Calu3 (cell line): ENCODE measurements at regions not wholly inside any gene's neighbourhood (a gene's known extent, or its start where the extent isn't known, plus 50 kb on each side); places are given as distances from the start of the nearest gene placed in this dataset.

Experiments used
- BruUV-seq: library from RNA; stranded (reverse); fragments of 400-500 nt; replicated peaks from 2 replicates; lab custom pipeline; 2021; lab: Mats Ljungman, UMichigan
- CTCF ChIA-PET: fragments of 300-600 bp; sonication (Branson Sonifier 250); formaldehyde crosslinking; loops from one replicate; lab custom pipeline; 2022; ENCODE audit warnings: antibody characterized with exemption; lab: Charles Lee
- DNase-seq: peaks from one replicate; pipeline ENCODE4 v3.0.0; 2022
- H3K27ac Mint-ChIP-seq: one replicate; pipeline ENCODE4 v1.8.0; 2022; ENCODE audit warnings: mixed read lengths; ENCODE audit not compliant: unreplicated experiment
- H3K27me3 Mint-ChIP-seq: one replicate; pipeline ENCODE4 v1.8.0; 2022; ENCODE audit warnings: mixed read lengths; ENCODE audit not compliant: unreplicated experiment
- H3K36me3 Mint-ChIP-seq: one replicate; pipeline ENCODE4 v1.8.0; 2022; ENCODE audit warnings: mild to moderate bottlenecking, moderate library complexity, mixed read lengths; ENCODE audit not compliant: insufficient read depth, unreplicated experiment
- H3K4me1 Mint-ChIP-seq: one replicate; pipeline ENCODE4 v1.8.0; 2022; ENCODE audit warnings: mild to moderate bottlenecking, low read depth, mixed read lengths; ENCODE audit not compliant: unreplicated experiment
- H3K4me3 Mint-ChIP-seq: one replicate; pipeline ENCODE4 v1.8.0; 2022; ENCODE audit warnings: mild to moderate bottlenecking, low read depth, moderate library complexity, mixed read lengths; ENCODE audit not compliant: unreplicated experiment
- H3K9me3 Mint-ChIP-seq: one replicate; pipeline ENCODE4 v1.8.0; 2022; ENCODE audit warnings: low read depth, mixed read lengths; ENCODE audit not compliant: unreplicated experiment
- CTCF ChIP-seq: fragments of 200-600 bp; IDR thresholded peaks from one replicate; pipeline ENCODE4 v1.8.0; 2022; ENCODE audit warnings: antibody characterized with exemption; ENCODE audit not compliant: unreplicated experiment
- intact Hi-C: fragments of 100-400 bp; cut with micrococcal nuclease; formaldehyde crosslinking; loops from one replicate; pipeline ENCODE4 v1.10.0; 2022; ENCODE audit not compliant: unreplicated experiment

- H3K9me3 Mint-ChIP-seq = peaks cover 20% of the 10 kb centered on the region
- DNase-seq = no peak
- no peaks in the 10 kb centered on the region for H3K27me3 Mint-ChIP-seq
- TF ChIP-seq CTCF = no peak
- intact Hi-C loops = no loop called here
- no TSS peak for BruUV-seq
- no peaks in the 10 kb centered on the region for H3K36me3 Mint-ChIP-seq
- CTCF ChIA-PET = no interaction called here
- peaks cover 9% of the 10 kb centered on the region for H3K4me1 Mint-ChIP-seq
- H3K4me3 Mint-ChIP-seq = no peak overlapping the region
- peak overlapping the region; percentile 10 for H3K27ac Mint-ChIP-seq
Measured at GRCh38 chr5:155189476-155189875, 175.9 kb downstream of the KIF4B start.

DNA sequence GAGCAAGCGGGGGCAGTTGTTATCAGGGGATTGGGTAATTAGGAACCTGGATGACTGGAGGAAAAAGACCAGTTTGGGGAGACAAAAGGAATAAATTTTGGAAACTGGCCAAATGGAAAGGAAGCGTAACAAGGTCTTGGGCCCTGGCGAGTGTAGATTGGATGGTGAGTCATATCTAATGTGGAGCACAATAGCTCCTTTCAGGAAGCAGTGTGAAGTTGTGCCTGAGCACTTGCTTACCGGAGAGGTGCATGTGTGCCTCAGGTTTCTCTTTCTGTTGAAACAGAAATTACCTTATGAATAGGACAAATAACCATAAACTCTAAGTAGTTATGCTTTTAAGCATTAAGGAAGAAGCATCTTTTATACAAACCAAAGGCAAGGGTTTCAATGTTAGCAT is 176.4 kb downstream of the KIF4B start:
- no peak for TF ChIP-seq CTCF
- DNase-seq = peak; percentile 36
- BruUV-seq = no TSS peak
- Mint-ChIP-seq H3K4me3 (no peak overlapping the region), H3K27me3 (no peaks in the 10 kb centered on the region), H3K9me3 (peaks cover 20% of the 10 kb centered on the region), H3K27ac (peak overlapping the region; percentile 10), H3K36me3 (no peaks in the 10 kb centered on the region), H3K4me1 (peaks cover 9% of the 10 kb centered on the region)
- CTCF ChIA-PET = no interaction called here
- intact Hi-C loops = no loop called here

GRCh38 chr5:155193029-155193428 is 179.5 kb downstream of the KIF4B start:
- no TSS peak for BruUV-seq
- H3K4me3 Mint-ChIP-seq = no peak overlapping the region
- peaks cover 9% of the 10 kb centered on the region for H3K4me1 Mint-ChIP-seq
- H3K9me3 Mint-ChIP-seq = peaks cover 11% of the 10 kb centered on the region
- DNase-seq = peak; percentile 13
- TF ChIP-seq CTCF = no peak
- H3K27me3 Mint-ChIP-seq = no peaks in the 10 kb centered on the region
- H3K27ac Mint-ChIP-seq = no peak overlapping the region
- CTCF ChIA-PET = no interaction called here
- intact Hi-C loops = no loop called here
- no peaks in the 10 kb centered on the region for H3K36me3 Mint-ChIP-seq

DNA sequence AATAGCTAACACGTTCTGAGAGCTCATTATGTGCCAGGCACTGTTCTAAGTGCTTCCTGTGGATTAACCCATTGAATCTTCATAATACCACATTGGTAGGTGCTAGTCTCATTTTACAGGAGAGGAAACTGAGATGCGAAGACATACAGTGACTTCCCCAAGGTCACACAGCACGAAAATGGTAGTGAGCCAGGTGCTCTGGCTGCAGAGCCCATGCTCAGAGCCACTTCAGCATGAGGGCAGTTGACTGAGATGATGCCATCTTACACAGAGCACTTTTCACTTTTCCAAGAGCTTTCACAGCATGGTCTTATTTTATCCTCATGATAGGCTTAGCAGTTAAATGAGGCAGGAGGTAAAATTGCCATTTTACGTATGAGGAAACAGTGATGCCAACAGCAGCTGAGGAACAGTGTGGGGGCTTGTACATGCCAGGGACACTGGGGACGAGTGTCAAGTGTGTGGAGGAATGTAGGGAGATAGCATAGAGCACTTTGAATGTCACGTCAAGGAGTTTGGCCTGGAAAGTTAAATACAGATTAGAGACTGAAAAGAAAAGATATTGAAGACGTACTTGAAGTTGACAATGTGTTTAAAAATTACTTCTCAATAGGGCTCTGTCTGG is 180.0 kb downstream of the KIF4B start:
- DNase-seq = no peak
- Mint-ChIP-seq H3K27ac (no peak overlapping the region), H3K9me3 (peaks cover 11% of the 10 kb centered on the region), H3K4me3 (no peak overlapping the region), H3K36me3 (no peaks in the 10 kb centered on the region), H3K27me3 (no peaks in the 10 kb centered on the region), H3K4me1 (peaks cover 9% of the 10 kb centered on the region)
- TF ChIP-seq CTCF = no peak
- BruUV-seq = no TSS peak
- intact Hi-C loops = no loop called here
- CTCF ChIA-PET = no interaction called here
